NCI-H128 (cell line): ENCODE measurements at regions not wholly inside any gene's neighbourhood (a gene's known extent, or its start where the extent isn't known, plus 50 kb on each side); places are given as distances from the start of the nearest gene placed in this dataset.
"Not testable (repeated sequence)": the region's sequence is repeated elsewhere in the genome, so short reads cannot be mapped to it uniquely, and the experiment has no call there.

Experiments
- DNase-seq: peaks from one replicate; lab custom pipeline; 2025; ENCODE audit not compliant: unreplicated experiment; lab: John Stamatoyannopoulos, UW

GRCh38 chr16:9141813-9142212 lies 50.4 kb downstream of the HAPSTR1 start:
- no peak for DNase-seq

- DNase-seq, result no peak
Measured at GRCh38 chr16:9144106-9144505, 52.7 kb downstream of the HAPSTR1 start.

DNA sequence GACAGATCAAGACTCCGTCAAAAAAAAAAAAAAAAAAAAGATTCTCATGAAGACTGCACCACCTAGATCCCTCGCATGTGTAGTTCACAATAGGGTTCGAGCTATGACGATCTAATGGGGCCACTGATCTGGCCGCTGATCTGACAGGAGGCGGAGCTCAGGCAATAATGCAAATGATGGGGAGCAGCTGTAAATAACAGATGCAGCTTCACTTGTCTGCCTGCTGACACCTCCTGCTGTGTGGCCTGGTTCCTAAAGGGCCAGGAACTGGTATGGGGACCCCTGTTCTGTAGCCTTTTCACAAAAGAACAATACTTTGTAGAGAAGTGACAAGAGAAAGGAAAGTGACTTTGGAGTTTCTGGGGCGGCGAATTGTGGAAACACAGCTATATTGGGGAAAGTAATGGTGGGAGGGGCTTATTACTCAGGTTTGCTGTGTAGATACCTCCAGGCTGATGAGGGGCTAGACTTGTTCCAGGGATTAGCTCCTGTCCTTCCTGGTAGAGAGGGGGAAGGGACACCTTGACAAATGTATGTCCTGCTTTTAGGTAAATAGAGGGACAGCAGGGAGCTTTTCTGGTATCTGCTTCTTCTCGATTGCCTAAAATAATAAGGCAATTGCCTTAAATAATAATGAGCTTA lies 57.1 kb downstream of the HAPSTR1 start:
- DNase-seq, result no peak

- no peak for DNase-seq
Measured at GRCh38 chr16:9151074-9151473, 59.6 kb downstream of the HAPSTR1 start.

DNA sequence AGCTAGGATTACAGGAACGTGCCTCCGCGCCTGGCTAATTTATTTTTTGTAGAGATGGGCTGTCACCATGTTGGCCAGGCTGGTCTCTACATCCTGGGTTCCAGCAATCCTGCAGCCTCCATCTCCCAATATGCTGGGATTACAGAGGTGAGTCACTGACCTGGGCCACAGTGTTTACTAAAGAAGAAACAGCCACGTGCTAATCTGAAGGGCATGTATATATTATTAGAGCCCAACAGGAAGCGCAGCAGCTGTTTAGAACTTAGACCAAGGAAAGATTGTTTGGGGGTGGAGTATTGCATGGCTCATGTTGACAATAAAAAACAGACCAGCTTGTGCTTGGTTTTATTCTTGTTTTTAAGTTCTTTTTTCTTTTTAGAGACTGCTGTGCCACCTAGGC lies 60.2 kb downstream of the HAPSTR1 start:
- no peak for DNase-seq

- no peak for DNase-seq
Measured at GRCh38 chr16:9152649-9153501, 61.4 kb downstream of the HAPSTR1 start.

- DNase-seq, result no peak
Measured at GRCh38 chr16:9153502-9153864, 62.0 kb downstream of the HAPSTR1 start.

DNA sequence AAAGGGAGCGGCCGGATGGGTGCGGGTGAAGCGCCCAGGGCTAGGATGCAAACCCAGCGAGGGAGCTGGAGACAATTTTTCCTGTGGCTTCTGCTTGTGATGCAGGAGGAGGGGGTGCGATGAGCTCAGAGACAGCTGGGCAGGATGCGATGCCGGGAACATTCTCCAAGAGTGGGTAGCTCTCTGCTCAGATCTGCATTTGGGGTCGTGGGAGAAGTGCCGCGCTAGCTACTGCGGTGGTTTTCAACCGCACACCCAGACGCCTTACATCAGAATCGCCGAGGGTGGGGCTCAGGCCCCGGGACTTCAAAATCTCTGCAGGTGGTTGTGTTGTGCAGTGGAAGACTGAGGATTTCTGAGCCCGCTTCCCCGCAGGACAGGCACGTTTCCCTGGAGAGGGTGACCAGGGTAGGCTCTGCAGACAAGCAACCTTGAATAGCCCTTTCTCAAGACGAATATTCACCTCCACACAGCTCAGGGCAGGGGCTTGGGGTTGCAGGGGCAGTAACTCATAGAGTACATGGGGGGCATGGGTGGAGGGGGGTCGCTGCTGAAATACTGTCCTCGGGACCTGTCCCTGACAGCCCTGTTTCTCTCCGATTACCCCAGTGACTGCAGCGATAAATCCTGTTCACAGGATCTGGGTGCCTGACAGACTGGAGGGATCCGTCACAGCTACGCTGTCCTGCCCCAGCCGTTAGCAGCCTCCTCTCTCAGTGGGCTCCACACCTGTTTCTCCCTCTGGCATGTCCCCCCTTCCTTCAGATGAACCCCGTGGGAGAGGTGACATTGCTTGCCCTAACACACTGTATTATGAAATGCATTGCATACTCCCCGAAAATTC lies 63.3 kb downstream of the HAPSTR1 start:
- DNase-seq, result no peak

DNA sequence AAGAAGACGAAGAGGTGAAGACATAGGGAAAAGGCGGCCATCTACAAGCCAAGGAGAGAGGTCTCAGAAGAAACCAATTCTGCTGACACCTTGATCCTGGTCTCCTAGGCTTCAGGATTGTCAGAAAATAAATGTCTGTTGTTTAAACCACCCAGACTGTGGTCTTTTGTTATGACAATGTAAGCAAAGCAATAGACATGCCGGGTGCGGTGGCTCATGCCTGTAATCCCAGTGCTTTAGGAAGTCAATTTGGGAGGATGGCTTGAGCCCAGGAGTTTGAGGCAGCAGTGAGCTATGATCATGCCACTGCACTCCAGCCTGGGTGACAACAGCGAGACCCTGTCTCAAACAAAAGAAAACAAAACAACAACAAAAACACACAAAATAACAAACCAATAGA lies 64.4 kb downstream of the HAPSTR1 start:
- DNase-seq, result no peak

GRCh38 chr16:9159839-9160550 lies 68.6 kb downstream of the HAPSTR1 start:
- peak; percentile 1 for DNase-seq

DNA sequence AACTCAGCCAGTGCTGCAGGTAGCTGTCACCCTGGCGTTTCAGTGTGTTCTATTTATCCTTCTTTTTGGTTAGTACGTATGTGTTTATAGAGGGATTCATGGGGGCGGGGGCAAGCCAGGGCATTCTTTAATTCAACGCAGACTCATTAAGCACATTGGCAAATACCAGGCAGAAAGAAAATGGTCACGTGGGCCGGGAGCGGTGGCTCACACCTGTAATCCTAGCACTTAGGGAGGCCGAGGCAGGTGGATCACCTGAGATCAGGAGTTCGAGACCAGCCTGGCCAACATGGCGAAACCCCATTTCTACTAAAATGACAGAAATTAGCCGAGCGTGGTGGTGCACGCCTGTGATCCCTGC lies 69.1 kb downstream of the HAPSTR1 start:
- no peak for DNase-seq

DNA sequence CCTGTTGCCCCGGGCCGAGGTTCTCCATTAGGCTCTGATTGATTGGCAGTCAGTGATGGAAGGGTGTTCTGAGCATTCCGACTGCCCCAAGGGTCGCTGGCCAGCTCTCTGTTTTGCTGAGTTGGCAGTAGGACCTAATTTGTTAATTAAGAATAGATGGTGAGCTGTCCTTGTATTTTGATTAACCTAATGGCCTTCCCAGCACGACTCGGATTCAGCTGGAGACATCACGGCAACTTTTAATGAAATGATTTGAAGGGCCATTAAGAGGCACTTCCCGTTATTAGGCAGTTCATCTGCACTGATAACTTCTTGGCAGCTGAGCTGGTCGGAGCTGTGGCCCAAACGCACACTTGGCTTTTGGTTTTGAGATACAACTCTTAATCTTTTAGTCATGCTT lies 74.2 kb downstream of the HAPSTR1 start:
- DNase-seq, result no peak

DNA sequence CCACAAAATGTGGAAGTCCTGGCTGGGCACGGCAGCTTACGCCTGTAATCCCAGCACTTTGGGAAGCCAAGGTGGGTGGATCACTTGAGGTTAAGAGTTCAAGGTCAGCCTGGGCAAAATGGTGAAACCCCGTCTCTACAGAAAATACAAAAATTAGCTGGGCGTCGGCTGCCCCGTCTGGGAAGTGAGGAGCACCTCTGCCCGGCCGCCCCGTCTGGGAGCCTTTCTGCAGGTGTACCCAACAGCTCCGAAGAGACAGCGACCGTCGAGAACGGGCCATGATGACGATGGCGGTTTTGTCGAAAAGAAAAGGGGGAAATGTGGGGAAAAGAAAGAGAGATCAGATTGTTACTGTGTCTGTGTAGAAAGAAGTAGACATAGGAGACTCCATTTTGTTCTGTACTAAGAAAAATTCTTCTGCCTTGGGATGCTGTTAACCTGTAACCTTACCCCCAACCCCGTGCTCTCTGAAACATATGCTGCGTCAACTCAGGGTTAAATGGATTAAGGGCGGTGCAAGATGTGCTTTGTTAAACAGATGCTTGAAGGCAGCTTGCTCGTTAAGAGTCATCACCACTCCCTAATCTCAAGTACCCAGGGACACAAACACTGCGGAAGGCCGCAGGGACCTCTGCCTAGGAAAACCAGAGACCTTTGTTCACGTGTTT lies 75.0 kb downstream of the HAPSTR1 start:
- not testable (repeated sequence) for DNase-seq

- no peak for DNase-seq
Measured at GRCh38 chr16:9169094-9169493, 77.7 kb downstream of the HAPSTR1 start.

GRCh38 chr16:9170470-9170869 lies 79.0 kb downstream of the HAPSTR1 start:
- no peak for DNase-seq

GRCh38 chr16:9176547-9177418 lies 85.3 kb downstream of the HAPSTR1 start:
- DNase-seq, result no peak

DNA sequence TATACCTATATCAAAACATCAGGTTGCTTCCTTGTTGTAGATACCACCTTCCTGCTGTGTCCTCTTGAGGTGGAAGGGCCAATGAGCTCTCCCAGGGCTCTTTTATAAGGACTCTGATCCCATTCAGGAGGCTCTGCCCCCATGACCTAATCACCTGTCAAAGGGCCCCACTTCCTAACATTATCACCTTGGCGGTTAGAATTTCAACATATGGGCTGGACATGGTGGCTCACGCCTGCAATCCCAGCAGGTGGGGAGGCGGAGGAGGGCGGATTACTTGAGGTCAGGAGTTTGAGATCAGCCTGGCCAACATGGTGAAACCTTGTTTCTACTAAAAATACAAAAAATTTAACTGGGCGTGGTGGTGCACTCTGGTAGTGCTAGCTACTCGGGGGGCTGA lies 86.4 kb downstream of the HAPSTR1 start:
- no peak for DNase-seq

DNA sequence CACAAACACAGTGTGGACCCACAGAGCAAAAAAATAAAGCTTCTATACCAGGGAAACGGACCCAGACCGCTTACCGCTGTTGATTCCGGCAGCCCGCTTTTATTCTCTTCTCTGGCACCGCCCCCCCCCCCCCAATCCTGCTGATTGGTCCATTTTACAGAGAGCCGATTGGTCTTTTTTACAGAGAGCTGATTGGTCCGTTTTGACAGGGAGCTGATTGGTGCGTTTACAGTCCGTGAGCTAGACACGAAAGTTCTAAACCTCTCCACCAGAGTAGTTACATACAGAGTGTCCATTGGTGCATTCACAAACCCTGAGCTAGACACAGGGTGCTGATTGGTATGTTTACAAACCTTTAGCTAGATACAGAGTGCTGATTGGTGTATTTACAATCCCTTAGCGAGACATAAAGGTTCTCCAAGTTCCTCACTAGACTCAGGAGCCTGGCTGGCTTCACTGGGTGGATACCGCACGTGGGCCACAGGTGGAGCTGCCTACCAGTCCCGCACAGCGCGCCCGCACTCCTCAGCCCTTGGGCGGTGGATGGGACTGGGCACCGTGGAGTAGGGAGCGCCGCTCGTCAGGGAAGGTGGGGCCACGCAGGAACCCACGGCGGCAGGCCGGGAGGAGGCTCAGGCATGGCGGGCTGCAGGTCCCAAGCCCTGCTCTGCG lies 92.4 kb downstream of the HAPSTR1 start:
- no peak for DNase-seq

GRCh38 chr16:9184354-9184690 lies 92.9 kb downstream of the HAPSTR1 start:
- DNase-seq, result no peak
